CD4-positive, alpha-beta T cell treated with Interleukin-10 for 1 hour (primary cell): ENCODE measurements at regions not wholly inside any gene's neighbourhood (a gene's known extent, or its start where the extent isn't known, plus 50 kb on each side); places are given as distances from the start of the nearest gene placed in this dataset.

Source experiments
- DNase-seq: peaks from one replicate; pipeline ENCODE4 v3.0.0-alpha.2; 2020

DNA sequence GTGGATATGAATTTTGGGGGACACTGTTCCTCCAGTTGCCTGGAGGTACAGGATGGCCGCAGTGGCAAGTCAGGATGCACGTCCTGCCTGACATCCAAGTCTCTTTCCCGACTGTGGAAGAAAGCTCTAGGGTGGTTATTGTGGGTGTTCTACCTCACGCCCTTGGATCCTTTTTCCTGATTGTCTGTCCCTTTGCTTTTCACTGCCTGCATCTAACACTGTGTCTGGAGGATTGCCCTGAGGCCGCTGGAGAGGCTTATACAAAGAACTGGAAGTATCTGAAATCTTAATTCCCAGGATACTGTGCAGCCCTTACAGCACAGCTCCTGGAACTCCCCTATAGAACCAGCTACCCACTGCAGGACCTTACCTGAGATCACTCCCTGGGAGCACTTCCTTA is 250.5 kb downstream of the TFCP2L1 start:
- DNase-seq = no peak

DNA sequence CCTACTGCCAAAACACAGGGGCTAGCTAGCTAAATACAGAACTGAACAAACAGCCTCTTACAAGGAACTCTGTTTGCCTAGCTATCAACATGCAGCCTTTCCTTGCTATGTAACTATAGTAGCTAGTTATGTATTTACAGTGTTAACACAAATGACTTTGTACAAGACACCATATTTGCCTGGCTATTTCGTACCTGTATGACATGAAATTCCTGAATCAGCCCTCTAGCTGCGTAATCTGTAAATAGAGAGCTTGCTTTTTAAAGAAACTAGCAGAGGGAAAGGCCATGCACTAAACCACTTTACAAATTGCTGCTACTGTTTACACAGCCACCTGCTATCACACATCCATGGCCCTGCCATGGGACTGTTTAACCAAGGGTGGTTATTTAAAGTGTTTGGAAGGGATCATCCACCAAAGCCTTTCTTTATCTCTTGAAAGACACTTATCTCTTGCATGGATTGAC is 248.7 kb downstream of the TFCP2L1 start:
- no peak for DNase-seq

DNA sequence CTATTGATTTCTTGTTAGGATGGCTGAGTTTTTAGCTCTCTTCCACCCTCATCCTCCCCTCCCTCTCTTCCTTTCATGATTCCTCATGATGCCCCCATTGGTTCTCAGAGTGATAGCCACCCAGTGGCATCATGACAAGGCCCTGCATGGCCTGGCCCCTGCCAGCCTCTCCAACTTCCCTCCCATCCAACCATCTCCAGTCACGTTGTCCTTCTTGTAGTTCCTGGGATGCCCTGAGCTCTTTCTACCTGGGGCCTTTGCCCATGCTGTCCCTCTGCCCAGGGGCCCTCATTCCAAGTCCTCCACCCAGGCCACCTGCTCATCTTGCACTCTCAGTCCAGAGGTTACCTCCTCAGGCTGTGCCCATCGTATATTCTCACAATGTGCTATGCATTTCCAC is 247.5 kb downstream of the TFCP2L1 start:
- DNase-seq = no peak

DNA sequence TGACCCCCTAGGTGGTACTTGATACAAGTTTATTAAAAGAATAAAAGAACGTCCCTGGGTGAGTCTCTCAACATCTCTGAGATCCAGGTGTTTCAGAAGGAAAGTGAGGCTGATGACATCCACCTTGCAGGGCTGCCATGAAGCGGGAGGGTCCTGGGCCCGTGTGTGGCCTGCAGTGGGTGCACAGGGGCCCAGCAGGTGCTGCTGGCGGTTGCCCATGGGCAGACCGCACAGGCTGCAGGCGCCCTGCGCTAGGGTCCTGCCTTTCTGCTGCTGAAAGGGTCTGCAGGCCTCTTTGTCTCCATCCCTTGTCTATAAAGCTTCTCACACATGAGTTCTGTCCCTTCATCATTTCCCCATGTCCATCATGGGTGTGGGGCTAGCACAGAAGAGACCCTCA is 247.0 kb downstream of the TFCP2L1 start:
- DNase-seq = no peak

DNA sequence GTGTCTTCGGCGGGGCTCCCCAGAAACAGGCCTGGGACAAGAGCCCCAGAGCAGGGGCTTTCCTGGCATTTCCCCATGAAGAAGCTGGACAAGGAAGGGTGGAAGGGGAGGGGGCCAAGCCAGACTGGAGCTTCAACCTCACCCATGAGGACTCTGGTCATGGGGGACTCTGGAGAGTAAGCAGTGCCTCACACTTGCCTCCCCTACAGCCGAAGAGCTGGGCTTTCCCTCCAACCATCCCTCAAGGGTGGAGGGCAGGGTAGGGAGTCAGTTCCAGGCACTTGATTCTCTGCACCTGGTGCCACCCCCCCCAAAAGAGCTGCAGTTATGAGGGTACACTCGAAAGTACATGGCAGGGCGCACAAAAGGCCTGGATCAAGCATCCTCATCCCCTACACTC is 246.6 kb downstream of the TFCP2L1 start:
- no peak for DNase-seq

DNA sequence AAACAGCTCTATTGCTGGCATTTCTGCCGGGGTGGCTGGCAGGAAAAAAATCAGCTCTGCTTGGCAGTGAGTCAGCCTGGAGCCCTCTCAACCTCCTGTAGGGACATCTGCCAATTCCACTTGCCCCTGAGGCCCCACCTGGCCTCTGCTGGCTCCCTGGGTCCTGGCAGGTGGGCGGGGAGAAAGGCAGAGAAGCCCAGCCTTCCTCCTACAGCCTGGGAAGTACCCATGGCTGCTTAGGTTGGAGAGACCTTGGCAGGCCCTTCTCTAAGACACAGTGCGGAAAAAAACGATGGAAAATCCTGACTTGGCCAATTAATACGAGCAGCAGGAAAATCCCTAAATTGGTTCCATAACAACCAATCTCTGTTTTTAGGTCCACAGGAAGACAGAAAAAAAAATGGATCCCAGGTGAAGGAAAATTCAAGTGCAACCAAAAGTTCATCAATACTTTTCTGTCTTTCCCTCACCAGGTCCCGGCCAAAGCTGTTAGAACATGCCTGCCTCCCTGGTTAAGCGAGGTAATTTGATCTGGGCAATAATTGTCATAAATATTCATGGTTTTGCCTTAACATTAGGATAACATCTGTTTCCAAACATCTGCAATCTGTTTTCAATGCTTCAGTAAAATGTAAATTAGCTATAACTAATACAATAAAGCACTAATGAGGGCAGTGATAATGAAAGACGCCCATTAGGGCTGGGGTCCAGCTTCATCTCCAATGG is 245.9 kb downstream of the TFCP2L1 start:
- DNase-seq = no peak

DNA sequence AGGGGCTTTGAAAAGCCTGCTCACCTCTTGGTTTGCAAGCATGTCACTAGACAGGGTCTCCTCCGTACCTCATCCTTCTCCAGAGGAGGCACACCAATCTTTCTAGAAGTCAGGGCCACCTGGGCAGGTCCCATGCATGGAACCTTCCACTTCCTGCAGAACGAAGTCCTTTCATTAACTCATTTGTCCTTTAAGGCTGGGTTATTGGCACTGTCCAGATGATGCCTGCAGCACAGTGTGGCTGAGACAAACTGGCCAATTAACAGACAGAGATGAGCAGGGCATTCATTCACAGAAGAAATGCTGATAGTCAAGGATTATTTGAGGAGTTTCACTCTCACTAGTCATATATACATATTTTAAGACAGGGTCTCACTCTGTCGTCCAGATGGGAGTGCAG is 245.3 kb downstream of the TFCP2L1 start:
- no peak for DNase-seq

DNA sequence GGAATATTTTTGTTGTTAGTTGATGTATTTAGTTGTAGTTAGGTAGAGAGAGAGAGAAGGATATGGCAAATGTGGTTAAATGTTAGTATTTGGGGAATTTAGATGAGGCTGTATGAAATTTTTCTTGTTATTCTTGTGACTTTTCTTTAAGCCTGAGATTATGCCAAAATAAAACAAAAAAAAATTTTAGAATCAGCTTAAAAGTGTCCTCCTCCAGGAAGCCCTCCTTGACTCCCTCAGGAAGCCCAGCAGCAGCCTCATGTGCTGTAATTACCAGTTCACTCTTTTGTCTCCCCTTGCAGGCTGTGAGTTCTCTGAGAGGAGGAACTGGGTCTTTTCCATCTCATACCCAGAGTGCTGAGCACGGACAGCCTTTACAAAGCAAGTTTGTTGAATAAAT is 243.5 kb downstream of the TFCP2L1 start:
- DNase-seq = no peak

DNA sequence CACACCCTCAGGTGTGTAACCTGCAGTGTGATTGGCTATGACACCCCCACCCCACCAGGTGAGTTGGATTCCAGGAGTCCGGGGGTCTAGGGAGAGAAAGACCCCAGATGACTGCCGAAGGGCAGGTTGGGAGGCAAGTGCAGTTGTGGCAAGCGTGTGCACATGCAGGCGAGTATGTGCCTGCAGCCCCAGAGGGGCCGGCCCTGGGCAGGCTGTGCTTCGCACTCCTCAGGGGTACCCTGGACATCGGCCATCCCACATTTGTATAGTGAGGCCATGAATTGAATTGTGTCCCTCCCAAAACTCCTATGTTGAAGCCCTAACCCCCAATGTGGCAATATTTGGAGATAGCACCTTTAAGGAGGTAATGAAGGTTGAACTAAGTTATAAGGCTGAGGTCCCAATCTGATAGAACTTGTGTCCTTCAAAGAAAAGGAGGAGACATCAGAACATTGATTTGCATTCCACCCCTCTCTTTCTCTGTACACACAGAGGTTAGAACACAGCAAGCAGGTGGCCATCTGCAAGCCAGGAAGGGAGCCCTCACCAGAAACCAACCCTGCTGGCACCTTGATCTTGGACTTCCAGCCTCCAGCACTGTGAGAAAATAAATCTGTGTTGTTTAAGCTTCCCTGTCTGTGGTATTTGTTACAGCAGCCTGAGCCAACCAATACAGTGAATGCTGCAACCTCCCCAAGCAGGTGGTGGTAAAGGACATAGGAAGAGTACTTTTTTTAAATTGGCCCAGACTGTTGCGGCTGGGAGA is 241.8 kb downstream of the TFCP2L1 start:
- DNase-seq = no peak

DNA sequence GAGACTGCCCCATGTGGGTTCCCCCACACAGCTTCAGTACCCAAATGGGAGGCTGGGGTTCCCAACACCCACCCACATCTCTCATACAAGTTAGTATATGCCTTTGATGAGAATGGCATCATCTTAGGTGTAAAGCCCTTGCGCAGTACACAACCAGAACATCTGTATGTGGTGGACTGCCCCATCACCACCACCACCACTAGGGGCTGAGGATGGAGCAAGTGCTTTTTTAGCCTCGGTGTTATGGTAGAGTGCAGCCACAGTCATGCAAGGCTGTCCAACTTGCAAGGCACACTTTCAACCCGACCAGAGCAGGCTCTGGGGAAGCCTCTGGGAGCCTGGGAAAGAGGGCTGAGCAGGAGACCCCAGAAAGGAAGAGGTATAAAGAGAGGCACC is 241.2 kb downstream of the TFCP2L1 start:
- DNase-seq = no peak

DNA sequence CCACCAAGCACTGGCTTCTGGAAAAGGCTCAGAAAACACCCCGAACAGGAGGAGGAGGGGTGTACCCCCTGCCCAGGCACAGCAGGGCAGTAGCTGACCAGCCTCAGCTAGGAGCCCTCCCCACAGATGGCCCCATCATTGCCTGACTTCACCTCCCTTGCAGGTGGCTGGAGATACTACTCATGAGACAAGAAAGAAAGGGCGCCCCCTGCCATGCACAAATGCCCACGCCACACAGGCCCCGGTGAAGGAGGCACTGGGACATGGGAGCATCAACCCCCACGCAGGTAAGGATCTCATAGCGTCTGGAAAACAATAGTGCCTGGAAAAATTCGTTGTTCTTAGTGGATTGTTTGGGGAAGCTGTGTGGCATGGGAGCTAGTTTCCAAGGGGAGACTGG is 240.6 kb downstream of the TFCP2L1 start:
- DNase-seq = no peak

DNA sequence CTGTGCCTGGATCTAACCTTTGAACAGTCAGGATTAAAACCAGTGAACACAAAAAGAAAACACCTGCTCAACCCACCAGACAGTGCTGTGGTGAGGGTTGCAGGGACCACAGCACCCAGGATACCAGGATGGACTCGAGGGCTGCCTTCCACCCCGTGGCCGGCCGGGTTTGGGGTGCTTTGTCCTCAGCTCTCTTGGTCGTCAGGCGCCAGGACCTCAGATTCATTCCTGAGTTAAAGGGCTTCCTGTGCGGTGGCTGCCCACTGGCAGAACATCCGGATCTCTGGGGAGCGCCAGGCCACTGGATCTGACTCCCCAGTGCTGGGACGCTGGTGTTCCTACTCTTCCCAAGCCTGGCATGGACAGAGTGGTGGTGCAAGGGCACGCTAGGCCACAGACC is 239.8 kb downstream of the TFCP2L1 start:
- DNase-seq = no peak

DNA sequence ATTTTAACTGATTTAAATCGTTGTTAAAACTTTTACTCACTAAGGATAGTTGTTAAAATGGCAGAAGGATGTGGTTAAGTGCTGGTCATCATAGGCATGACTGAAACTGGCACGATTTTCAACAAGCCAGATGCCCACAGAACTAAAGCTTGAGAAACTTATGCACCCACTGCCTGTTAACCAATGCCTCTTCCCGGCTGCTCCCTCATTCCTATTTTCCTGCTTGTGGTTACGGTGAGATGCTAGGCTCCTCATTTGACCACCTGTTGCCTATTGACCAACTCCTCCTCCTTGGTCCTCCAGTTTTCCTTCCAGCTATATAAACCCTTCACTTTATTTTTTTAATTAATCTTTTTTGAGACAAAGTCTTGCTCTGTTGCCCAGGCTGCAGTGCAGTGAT is 238.7 kb downstream of the TFCP2L1 start:
- no peak for DNase-seq

DNA sequence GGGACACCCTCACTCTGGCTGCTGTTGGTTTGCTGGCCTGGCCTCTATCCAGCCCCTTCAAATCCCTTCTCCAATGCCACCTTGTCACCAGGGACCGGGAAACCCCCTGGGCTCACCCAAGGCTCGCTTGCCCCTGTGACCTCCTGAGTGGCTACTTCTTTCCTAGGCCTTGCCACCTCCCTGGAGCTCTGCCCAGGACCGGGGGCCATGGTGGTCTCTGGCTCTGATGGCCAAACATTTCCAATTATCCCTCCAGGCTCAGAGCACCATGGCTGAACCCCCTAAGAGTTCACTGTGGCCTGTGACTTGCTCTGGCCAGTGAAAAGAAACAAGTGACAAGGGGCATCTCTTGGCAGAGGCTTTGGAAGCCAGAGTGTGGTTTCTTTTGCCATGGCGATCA is 237.6 kb downstream of the TFCP2L1 start:
- DNase-seq = no peak

DNA sequence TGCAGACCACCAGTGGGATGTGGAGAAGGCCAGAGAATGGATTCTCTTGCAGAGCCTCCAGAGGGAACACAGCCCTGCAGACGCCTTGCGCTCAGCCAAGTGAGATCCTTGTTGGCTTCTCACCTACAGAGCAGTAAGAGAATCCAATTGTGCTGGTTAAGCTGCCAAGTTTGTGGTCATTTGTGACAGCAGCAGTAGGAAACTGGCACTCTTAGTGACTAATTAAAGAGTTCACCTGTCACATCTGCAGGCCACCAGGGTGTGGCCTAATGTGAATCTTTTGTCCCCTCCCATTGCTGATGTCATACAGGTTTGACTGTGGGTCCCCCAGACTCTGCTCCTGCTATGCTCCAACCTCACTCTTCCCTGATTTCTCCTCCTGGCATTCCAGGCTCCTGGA is 235.9 kb downstream of the TFCP2L1 start:
- no peak for DNase-seq

DNA sequence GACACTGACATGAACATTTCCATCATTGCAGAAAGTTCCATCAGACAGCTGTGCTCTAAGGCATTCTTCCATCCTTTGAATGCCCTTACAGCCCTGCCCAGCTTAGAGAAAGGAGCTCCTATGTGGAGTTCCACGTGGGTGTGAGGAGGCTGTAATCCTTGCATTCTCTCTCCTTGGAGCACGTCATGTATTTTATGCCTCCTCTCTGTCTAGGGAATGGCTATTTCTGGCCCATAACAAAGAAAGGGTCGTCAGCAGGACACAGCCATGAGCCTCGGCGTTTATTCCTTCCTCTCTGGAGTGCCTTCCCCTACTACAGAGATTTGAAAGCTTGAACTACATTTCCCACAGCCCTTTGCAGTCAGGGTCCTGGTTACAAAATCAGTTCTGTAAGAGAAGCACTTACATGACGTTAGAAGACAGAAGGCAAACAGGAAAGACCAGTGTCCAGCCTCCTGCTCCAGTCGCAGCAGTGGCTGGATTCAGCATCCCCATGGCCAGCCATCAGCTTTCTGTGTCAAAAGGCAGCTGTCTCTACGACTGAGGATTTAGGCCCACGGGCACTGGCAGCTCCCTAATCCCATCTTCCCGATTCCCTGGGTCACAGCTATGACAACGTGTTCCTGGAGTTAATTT is 234.9 kb downstream of the TFCP2L1 start:
- DNase-seq = no peak

DNA sequence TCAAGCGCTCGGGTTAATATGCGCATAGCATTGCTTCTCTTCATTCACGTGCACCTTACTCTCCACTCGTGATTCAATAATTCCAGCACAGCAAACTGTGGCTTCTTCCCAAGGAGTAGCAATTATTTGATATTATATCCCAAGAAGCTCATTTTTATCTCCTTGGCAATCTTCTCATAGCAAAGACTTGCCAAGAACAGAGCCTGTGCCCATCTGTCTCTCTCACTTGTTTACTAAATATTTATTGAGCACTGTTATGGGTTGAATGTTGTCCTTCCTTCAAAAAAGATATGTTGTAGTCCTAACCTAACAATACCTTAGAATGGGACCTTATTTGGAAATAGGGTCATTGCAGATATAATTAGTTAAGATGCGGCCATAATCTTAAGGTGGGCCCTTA is 233.7 kb downstream of the TFCP2L1 start:
- no peak for DNase-seq

DNA sequence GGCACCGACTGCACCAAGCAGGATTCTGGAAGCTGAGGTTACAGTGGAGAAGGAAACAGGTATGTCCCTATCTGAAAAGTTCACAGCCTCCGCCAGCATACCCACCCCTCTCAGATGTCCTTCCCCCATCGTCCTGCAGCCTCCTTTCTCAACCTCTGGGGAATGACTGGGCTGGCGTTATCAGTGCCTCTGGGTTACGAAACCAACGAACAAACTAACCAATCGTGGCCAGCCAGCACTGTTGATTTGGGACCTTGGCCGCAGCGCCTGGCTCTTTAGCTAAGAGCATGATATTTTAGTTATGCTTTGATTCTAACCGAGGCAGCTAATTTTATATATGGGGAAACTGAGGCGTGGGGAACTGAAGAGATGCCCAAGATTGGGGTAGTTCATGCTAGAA is 233.0 kb downstream of the TFCP2L1 start:
- DNase-seq = no peak

DNA sequence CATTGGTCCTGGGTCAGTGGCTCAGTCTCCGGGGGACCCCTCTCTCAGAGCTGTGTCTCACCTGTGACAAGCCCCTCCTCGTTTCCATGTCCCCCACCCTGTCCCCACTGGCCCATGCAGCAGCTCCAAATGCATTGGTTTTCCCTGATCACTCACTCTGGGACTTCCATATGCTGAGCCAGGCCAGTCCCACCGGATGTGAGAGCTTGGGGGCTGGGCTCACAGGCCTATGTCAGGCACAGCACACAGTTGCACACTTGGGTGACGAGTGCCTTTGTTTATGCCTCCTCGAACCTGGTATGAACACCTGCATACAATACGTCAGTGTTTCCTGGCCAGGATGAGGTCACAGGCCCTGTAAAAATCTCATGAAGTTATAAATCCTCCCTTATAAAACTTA is 232.5 kb downstream of the TFCP2L1 start:
- no peak for DNase-seq

DNA sequence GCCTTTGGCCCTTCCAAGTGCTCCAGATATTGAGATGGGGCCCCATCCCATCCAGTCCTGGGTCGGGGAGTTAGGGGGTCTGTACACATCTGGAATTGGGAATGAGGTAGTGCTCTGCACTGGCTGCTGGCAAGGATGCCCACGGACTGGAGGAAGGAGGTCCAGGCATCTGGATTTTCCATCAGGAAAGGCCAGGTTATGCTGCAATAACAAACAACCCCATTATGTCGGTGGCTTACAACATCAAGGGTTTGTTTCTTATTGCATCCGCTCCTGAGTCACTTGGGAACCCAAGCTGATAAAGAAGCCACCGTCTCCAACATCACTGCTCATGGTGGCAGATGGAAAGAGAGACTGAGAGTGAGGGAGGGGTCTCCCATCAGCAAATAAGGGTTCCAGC is 229.9 kb downstream of the TFCP2L1 start:
- no peak for DNase-seq

DNA sequence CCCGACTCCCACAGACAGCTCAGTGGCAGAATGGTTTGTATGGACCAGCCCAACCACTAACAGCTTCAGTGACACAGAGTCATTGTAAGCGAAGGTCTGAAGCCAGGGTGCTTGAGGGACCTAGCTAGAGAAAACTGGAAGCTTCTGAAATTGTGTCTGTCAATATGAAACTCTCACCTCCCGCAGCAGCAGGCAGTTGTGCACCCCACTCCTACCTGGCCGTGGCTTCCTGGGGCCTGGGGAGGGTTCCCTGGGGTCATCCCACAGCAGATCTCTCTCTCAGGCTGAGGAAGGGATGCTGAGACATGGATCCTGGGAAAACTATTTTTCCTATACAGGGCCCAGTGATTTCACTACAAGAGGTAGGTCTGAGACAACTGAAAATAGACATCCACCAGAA is 229.5 kb downstream of the TFCP2L1 start:
- DNase-seq = no peak

DNA sequence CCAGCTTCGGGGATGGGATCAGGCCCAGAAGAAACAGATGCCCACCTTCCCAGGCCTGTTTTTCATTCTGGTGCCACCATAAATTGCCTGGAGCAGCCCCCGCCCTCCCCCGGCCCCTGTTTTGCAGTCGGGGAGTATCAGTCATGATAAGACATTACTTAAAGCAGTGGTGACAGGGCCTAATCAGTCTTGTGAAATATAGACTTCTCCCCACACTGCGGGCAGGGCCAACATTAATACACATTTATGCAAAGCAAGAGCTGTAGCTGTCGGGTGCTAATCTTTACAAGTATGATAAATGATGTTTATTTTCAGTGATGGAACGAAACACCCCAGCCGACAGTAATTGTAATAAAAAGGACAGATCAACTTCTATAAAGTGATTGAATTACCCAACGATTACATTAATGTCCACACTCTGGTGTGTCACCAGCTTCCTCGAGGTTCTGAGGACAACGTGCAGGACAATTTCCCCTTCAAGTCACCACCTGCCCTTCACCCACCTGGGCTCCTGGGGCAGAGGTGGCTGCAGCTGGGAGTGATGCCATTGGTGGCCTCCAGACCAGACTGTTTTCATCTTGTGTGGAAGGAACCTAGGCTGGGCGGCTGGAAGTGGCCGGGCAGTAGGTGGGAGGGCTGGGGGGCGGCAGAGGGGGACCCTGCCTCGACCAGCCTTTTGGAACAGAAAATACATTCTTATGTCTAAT is 226.0 kb downstream of the TFCP2L1 start:
- DNase-seq = no peak
